Lung (tissue), 11 donors: ENCODE measurements at regions not wholly inside any gene's neighbourhood (a gene's known extent, or its start where the extent isn't known, plus 50 kb on each side); places are given as distances from the start of the nearest gene placed in this dataset.

Experiments used
- ATAC-seq: fragments of 200-7000 bp; cut with Tn5 transposase; one replicate; pipeline ENCODE4 v1.9.1; 2020; ENCODE audit warnings: moderate number of reproducible peaks; ENCODE audit not compliant: insufficient read depth, low FRiP score
- DNase-seq, 3 donors: peaks; one replicate each; pipeline ENCODE4 v3.0.0-alpha.2; 2013 to 2017
- H3K27ac ChIP-seq, 2 donors: one replicate each; pipeline ENCODE4 v1.5.1; 2013; ENCODE audit warnings: mild to moderate bottlenecking in 2 of 2, moderate library complexity in 2 of 2, control low read depth in 1 of 2, inconsistent platforms in 1 of 2, low read depth in 1 of 2, low read length in 1 of 2
- H3K27me3 ChIP-seq, 3 donors: one replicate each; pipeline ENCODE4 v1.5.1; 2013; ENCODE audit warnings: low read length in 2 of 3; ENCODE audit not compliant: control insufficient read depth in 3 of 3, insufficient read depth in 3 of 3
- H3K36me3 ChIP-seq, 4 donors: one replicate each; pipeline ENCODE4 v1.5.1; 2013; ENCODE audit warnings: low read length in 4 of 4, mild to moderate bottlenecking in 1 of 4, moderate library complexity in 1 of 4; ENCODE audit not compliant: control insufficient read depth in 4 of 4, insufficient read depth in 4 of 4
- H3K4me1 ChIP-seq, 5 donors: one replicate each; pipeline ENCODE4 v1.5.1; 2013; ENCODE audit warnings: low read length in 5 of 5, mild to moderate bottlenecking in 2 of 5, moderate library complexity in 1 of 5; ENCODE audit not compliant: control insufficient read depth in 5 of 5, insufficient read depth in 5 of 5
- H3K4me3 ChIP-seq: one replicate; pipeline ENCODE4 v1.5.1; 2013; ENCODE audit warnings: mild to moderate bottlenecking, control low read depth, moderate library complexity
- H3K9ac ChIP-seq, 2 donors: one replicate each; pipeline ENCODE4 v1.5.1; 2013; ENCODE audit warnings: low read length in 2 of 2, control low read depth in 1 of 2; ENCODE audit not compliant: insufficient read depth in 1 of 2
- H3K9me3 ChIP-seq, 4 donors: one replicate each; pipeline ENCODE4 v1.5.1; 2013; ENCODE audit warnings: low read length in 3 of 4, mild to moderate bottlenecking in 1 of 4, moderate library complexity in 1 of 4; ENCODE audit not compliant: control insufficient read depth in 4 of 4, insufficient read depth in 3 of 4
- WGBS, 2 donors: extraction: QIAGEN DNeasy Blood & Tissue Kit; methylation state at CpG; one replicate each; pipeline ENCODE4 v1.1.7; 2013; 5-methylcytosine and 5-hydroxymethylcytosine counted together
- TF ChIP-seq, protein P1 (sequence below): IDR thresholded peaks from 2 replicates; pipeline ENCODE4 v1.5.1; 2012; ENCODE audit warnings: mild to moderate bottlenecking; ENCODE audit errors: control extremely low read depth, extremely low read depth
- donor health status: control.
- donor health status: control.
- donor health status: Bipolar disorder and iron deficiency.
- donor health status: healthy.
- donor health status: DM: yes; HTN: yes; CAD: no.

DNA sequence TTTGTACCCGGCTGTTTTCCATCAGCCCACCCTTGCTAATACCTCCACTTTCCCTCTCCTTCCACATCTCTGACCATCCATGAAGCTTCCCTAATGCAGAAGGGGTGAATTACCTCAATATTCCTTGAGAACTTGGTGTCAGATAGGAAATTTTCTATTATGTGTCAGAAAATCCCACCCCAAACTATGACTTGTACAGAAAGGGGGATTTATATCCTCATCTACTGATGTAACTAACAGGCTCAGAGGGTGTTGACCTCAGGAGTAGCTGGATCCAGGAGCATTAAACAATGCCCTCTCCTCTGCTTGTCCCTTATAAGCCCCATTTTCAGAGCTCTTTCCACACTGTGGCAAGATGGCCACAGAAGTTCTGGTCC lies 242.8 kb upstream of the TLE3 start:
- TF ChIP-seq, protein P1, sequence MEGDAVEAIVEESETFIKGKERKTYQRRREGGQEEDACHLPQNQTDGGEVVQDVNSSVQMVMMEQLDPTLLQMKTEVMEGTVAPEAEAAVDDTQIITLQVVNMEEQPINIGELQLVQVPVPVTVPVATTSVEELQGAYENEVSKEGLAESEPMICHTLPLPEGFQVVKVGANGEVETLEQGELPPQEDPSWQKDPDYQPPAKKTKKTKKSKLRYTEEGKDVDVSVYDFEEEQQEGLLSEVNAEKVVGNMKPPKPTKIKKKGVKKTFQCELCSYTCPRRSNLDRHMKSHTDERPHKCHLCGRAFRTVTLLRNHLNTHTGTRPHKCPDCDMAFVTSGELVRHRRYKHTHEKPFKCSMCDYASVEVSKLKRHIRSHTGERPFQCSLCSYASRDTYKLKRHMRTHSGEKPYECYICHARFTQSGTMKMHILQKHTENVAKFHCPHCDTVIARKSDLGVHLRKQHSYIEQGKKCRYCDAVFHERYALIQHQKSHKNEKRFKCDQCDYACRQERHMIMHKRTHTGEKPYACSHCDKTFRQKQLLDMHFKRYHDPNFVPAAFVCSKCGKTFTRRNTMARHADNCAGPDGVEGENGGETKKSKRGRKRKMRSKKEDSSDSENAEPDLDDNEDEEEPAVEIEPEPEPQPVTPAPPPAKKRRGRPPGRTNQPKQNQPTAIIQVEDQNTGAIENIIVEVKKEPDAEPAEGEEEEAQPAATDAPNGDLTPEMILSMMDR = no peak
- DNase-seq (peak in 1 of 3 donors; percentile 11), ATAC-seq (no peak)
- WGBS, 2 donors = 70 to 75% methylated on average over 1 of the region's 1 CpG
- H3K4me1 ChIP-seq = peaks cover 0 to 87% (median 32%) of the 10 kb centered on the region in 5 donors
- no peaks in the 10 kb centered on the region for H3K36me3 ChIP-seq
- H3K27me3 ChIP-seq = no peaks in the 10 kb centered on the region
- H3K27ac ChIP-seq = peak overlapping the region in 1 of 2 donors; percentile 49
- peaks cover 0 to 2% (median 0%) of the 10 kb centered on the region in 4 donors for H3K9me3 ChIP-seq
- H3K4me3 ChIP-seq = no peak overlapping the region
- no peak overlapping the region for H3K9ac ChIP-seq

- DNase-seq (peak; percentile 88 to 98 (median 97)), ATAC-seq (no peak)
- peaks cover 0 to 82% (median 26%) of the 10 kb centered on the region in 5 donors for H3K4me1 ChIP-seq
- H3K36me3 ChIP-seq = no peaks in the 10 kb centered on the region
- peaks cover 0 to 6% (median 1%) of the 10 kb centered on the region in 4 donors for H3K9me3 ChIP-seq
- no peak overlapping the region for H3K9ac ChIP-seq
- no peak overlapping the region for H3K4me3 ChIP-seq
- TF ChIP-seq, protein P1 = no peak
- 38 to 49% methylated on average over 11 of the region's 11 CpGs for whole genome bisulfite sequencing, 2 donors
- peak overlapping the region in 1 of 2 donors; percentile 49 for H3K27ac ChIP-seq
- H3K27me3 ChIP-seq = no peaks in the 10 kb centered on the region
Observed at GRCh38 chr15:70339571-70340493, 242.1 kb upstream of the TLE3 start.

DNA sequence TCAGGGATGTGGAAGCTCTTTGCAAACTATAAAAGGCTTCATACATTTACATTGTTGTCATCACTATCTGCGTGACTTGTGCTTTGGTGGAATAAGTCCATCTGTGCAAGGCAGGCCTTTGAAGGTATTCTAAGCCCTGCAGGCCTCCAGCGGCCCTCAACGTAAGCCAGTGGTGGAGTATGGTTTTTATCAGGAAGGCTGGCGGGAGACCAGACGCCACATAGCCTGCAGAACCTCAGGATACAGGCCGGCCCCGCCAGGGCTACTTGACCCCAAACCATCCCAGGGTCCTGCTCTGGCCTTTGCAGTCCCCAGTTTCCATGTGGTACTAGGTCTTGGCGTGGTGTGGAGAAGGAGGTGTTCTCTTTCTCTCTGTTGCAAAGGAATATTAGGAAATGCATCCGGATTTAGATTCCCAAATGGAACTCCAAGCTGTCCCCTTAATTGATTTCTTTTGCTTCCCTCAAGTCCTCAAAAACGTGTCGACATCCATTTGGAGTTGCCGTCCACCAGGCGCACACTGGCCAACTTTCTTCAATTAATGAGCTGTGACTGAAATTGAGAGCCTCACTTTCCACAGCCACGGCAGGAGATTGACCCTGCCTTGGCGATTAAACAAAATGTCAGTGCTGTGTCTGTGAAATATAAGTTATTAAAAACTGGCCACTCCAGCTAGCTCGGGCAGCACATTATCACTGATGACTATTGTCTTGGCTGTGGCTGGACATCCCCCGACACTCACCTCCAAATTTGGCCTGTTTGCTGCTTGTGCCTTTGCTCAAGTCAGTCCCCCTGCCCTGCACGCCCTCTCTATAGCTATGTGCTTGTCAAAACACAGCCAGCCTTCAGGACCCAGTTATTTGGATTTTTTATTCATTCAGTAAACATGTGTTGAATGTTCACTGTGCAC lies 239.8 kb upstream of the TLE3 start:
- TF ChIP-seq, protein P1 = no peak

More for the DNA sequence above, 239.8 kb upstream of the TLE3 start:
- DNase-seq = peak; percentile 82 to 97 (median 96)
- Histone ChIP-seq H3K9ac (no peak overlapping the region), H3K9me3 (peaks cover 0 to 10% (median 2%) of the 10 kb centered on the region in 4 donors), H3K4me3 (no peak overlapping the region), H3K27ac (no peak overlapping the region), H3K36me3 (no peaks in the 10 kb centered on the region), H3K4me1 (peaks cover 0 to 60% (median 13%) of the 10 kb centered on the region in 5 donors), H3K27me3 (no peaks in the 10 kb centered on the region)
- WGBS, 2 donors = 83 to 90% methylated on average over 18 of the region's 18 CpGs
- ATAC-seq = no peak
